ENCODE measurements at regions not wholly inside any gene's neighbourhood (a gene's known extent, or its start where the extent isn't known, plus 50 kb on each side); places are given as distances from the start of the nearest gene placed in this dataset.

DNA sequence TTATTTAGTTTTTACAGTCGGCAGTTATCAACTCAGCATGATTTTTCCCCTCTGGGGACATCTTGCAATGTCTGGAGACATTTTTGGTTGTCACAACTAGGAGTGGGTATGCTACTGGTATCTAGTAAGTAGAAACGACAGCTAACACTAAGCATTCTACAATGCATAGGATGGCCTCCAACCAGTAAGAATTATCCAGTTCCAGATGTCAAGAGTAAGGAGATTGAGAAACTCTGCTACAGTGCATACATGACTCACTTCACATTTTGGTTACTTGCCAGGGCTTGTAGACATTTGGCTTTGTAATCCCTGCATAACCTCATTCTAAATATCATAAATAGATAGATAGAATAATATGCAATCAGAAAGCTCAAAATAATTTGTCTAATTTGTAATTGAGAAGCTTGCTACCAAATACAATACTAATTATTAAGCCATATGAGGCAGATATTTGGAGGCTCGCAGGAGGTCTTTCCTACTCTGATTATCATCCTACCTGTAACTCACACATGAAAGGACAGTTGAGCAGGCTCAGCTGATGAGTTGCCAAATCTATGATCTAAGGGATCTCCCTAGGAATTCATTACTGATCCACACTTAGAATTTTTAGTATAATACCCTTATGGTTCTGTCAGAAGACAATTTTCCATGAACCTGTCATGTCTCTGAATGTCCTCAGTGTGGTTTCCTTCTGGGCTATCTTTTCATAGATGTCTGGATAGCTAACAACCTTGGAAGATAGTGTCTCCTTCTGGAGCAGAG is 346.9 kb upstream of the TLE4 start:
- TF ChIP-seq, protein P1, sequence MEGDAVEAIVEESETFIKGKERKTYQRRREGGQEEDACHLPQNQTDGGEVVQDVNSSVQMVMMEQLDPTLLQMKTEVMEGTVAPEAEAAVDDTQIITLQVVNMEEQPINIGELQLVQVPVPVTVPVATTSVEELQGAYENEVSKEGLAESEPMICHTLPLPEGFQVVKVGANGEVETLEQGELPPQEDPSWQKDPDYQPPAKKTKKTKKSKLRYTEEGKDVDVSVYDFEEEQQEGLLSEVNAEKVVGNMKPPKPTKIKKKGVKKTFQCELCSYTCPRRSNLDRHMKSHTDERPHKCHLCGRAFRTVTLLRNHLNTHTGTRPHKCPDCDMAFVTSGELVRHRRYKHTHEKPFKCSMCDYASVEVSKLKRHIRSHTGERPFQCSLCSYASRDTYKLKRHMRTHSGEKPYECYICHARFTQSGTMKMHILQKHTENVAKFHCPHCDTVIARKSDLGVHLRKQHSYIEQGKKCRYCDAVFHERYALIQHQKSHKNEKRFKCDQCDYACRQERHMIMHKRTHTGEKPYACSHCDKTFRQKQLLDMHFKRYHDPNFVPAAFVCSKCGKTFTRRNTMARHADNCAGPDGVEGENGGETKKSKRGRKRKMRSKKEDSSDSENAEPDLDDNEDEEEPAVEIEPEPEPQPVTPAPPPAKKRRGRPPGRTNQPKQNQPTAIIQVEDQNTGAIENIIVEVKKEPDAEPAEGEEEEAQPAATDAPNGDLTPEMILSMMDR (conservative IDR thresholded peaks at IDR 0.05), result no peak
- TF ChIP-seq ZFX (IDR thresholded peaks at IDR 0.05), result no peak
